DMS153 treated with DMSO at 0.1 percent for 48 hours (cell line): ENCODE measurements at regions not wholly inside any gene's neighbourhood (a gene's known extent, or its start where the extent isn't known, plus 50 kb on each side); places are given as distances from the start of the nearest gene placed in this dataset.

Source experiments
- DNase-seq: peaks from one replicate; lab custom pipeline; 2025; ENCODE audit not compliant: unreplicated experiment; lab: John Stamatoyannopoulos, UW

- DNase-seq, result peak; percentile 2
Observed at GRCh38 chr5:174425271-174425963, 299.0 kb upstream of the MSX2 start.

- no peak for DNase-seq
Observed at GRCh38 chr5:174425964-174426290, 298.5 kb upstream of the MSX2 start.

- no peak for DNase-seq
Observed at GRCh38 chr5:174426388-174426787, 298.0 kb upstream of the MSX2 start.

- DNase-seq, result no peak
Observed at GRCh38 chr5:174426851-174427250, 297.5 kb upstream of the MSX2 start.

GRCh38 chr5:174427304-174427703 is 297.1 kb upstream of the MSX2 start:
- DNase-seq, result no peak

GRCh38 chr5:174428895-174429294 is 295.5 kb upstream of the MSX2 start:
- no peak for DNase-seq

GRCh38 chr5:174430940-174431339 is 293.4 kb upstream of the MSX2 start:
- DNase-seq, result no peak

- DNase-seq, result no peak
Observed at GRCh38 chr5:174431504-174431903, 292.9 kb upstream of the MSX2 start.

GRCh38 chr5:174433098-174433497 is 291.3 kb upstream of the MSX2 start:
- no peak for DNase-seq

- no peak for DNase-seq
Observed at GRCh38 chr5:174436750-174437149, 287.6 kb upstream of the MSX2 start.

- no peak for DNase-seq
Observed at GRCh38 chr5:174444479-174445188, 279.7 kb upstream of the MSX2 start.

GRCh38 chr5:174446446-174446845 is 277.9 kb upstream of the MSX2 start:
- DNase-seq, result no peak

GRCh38 chr5:174446988-174447387 is 277.4 kb upstream of the MSX2 start:
- DNase-seq, result no peak

GRCh38 chr5:174448041-174448440 is 276.3 kb upstream of the MSX2 start:
- no peak for DNase-seq

GRCh38 chr5:174448662-174449061 is 275.7 kb upstream of the MSX2 start:
- DNase-seq, result no peak

GRCh38 chr5:174453690-174454089 is 270.7 kb upstream of the MSX2 start:
- DNase-seq, result no peak

- no peak for DNase-seq
Observed at GRCh38 chr5:174454464-174454863, 269.9 kb upstream of the MSX2 start.

- no peak for DNase-seq
Observed at GRCh38 chr5:174454890-174455289, 269.5 kb upstream of the MSX2 start.

GRCh38 chr5:174455301-174455700 is 269.1 kb upstream of the MSX2 start:
- no peak for DNase-seq

GRCh38 chr5:174457141-174457678 is 267.2 kb upstream of the MSX2 start:
- DNase-seq, result no peak

GRCh38 chr5:174459071-174459702 is 265.2 kb upstream of the MSX2 start:
- no peak for DNase-seq

- no peak for DNase-seq
Observed at GRCh38 chr5:174459832-174460448, 264.4 kb upstream of the MSX2 start.
